Activated CD8-positive, alpha-beta T cell treated with anti-CD3 and anti-CD28 coated beads for 36 hours (primary cell): ENCODE measurements at regions not wholly inside any gene's neighbourhood (a gene's known extent, or its start where the extent isn't known, plus 50 kb on each side); places are given as distances from the start of the nearest gene placed in this dataset.

Experiments used
- ATAC-seq: fragments of 200-7000 bp; cut with Tn5 transposase; one replicate; pipeline ENCODE4 v1.10.0; 2021; ENCODE audit warnings: mild to moderate bottlenecking, moderate library complexity
- CTCF ChIA-PET: fragments of 350-600 bp; sonication (Branson Sonifier 250); formaldehyde crosslinking; loops from one replicate; lab custom pipeline; 2021; ENCODE audit warnings: antibody characterized with exemption; lab: Charles Lee
- POLR2A ChIA-PET: fragments of 350-600 bp; sonication (Branson Sonifier 250); formaldehyde crosslinking; loops from one replicate; lab custom pipeline; 2021; ENCODE audit warnings: antibody characterized with exemption; lab: Charles Lee
- DNase-seq: peaks from one replicate; pipeline ENCODE4 v3.0.0-alpha.2; 2020
- H3K27ac Mint-ChIP-seq: one replicate; pipeline ENCODE4 v1.8.0; 2021; ENCODE audit warnings: mild to moderate bottlenecking, mixed read lengths
- H3K27me3 Mint-ChIP-seq: one replicate; pipeline ENCODE4 v1.8.0; 2021; ENCODE audit warnings: mixed read lengths
- H3K36me3 Mint-ChIP-seq: one replicate; pipeline ENCODE4 v1.8.0; 2021; ENCODE audit warnings: low read depth, mixed read lengths
- H3K4me1 Mint-ChIP-seq: one replicate; pipeline ENCODE4 v1.8.0; 2021; ENCODE audit warnings: low read depth, mixed read lengths
- H3K4me3 Mint-ChIP-seq: one replicate; pipeline ENCODE4 v1.8.0; 2021; ENCODE audit warnings: mild to moderate bottlenecking, moderate library complexity, mixed read lengths
- H3K9me3 Mint-ChIP-seq: one replicate; pipeline ENCODE4 v1.8.0; 2021; ENCODE audit warnings: mixed read lengths
- intact Hi-C: fragments of 100-400 bp; cut with micrococcal nuclease; formaldehyde crosslinking; loops from one replicate; pipeline ENCODE4 v1.10.0; 2022
- TF ChIP-seq, protein P1 (sequence below): fragments of 200-600 bp; IDR thresholded peaks from one replicate; pipeline ENCODE4 v1.8.0; 2022; ENCODE audit warnings: antibody characterized with exemption, mild to moderate bottlenecking

DNA sequence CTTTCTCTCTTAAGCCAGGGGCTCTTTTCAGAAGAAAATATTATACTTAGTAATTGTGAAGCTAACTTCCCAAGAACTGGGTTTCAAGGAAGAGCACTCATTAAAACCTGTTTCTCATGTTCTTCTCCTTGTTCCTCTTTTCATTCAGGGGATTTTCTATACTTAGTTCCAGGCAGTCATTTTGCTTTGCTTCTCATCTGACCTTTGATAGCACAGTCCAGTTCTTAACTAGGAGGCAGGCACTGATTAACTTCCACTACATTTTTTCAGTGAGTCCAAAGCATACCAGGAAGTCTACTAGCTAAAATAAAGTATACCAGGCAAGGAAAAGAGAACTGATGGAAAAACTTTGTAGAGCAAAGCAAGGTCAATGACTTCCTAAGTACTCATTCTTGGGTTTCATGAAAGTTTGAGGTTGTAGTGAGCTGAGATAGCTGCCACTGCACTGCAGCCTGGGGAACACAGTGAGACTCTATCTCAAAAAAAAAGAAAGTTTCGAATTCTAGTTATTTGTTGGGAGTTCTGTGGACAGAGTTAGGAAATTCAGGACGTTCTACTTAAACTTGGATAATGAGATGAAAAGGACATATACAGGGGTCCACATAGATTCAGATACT, 190.1 kb upstream of the HS3ST1 start:
- POLR2A ChIA-PET, result no interaction called here
- no peaks in the 10 kb centered on the region for H3K9me3 Mint-ChIP-seq
- intact Hi-C loops, result no loop called here
- H3K4me1 Mint-ChIP-seq, result no peaks in the 10 kb centered on the region
- no peak for DNase-seq
- no peak overlapping the region for H3K4me3 Mint-ChIP-seq
- CTCF ChIA-PET, result no interaction called here
- ATAC-seq, result no peak
- no peaks in the 10 kb centered on the region for H3K36me3 Mint-ChIP-seq
- H3K27me3 Mint-ChIP-seq, result no peaks in the 10 kb centered on the region
- TF ChIP-seq, protein P1, sequence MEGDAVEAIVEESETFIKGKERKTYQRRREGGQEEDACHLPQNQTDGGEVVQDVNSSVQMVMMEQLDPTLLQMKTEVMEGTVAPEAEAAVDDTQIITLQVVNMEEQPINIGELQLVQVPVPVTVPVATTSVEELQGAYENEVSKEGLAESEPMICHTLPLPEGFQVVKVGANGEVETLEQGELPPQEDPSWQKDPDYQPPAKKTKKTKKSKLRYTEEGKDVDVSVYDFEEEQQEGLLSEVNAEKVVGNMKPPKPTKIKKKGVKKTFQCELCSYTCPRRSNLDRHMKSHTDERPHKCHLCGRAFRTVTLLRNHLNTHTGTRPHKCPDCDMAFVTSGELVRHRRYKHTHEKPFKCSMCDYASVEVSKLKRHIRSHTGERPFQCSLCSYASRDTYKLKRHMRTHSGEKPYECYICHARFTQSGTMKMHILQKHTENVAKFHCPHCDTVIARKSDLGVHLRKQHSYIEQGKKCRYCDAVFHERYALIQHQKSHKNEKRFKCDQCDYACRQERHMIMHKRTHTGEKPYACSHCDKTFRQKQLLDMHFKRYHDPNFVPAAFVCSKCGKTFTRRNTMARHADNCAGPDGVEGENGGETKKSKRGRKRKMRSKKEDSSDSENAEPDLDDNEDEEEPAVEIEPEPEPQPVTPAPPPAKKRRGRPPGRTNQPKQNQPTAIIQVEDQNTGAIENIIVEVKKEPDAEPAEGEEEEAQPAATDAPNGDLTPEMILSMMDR, result no peak
- no peak overlapping the region for H3K27ac Mint-ChIP-seq

DNA sequence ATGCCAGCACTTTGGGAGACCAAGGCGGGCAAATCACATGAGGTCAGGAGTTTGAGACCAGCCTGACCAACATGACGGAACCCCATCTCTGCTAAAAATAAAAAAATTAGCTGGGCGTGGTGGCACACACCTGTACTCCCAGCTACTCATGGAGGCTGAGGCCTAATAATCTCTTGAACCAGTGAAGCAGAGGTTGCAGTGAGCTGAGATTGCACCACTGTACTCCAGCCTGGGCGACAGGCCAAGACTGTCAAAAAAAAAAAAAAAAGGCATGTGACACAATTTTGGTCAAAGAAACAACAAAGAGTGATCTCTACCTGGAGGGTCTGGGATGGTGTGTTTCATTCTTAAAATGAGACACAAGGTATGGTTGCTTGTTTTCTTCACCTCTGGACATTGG, 188.2 kb upstream of the HS3ST1 start:
- Mint-ChIP-seq H3K27ac (no peak overlapping the region), H3K9me3 (no peaks in the 10 kb centered on the region), H3K27me3 (no peaks in the 10 kb centered on the region), H3K36me3 (no peaks in the 10 kb centered on the region), H3K4me1 (no peaks in the 10 kb centered on the region), H3K4me3 (no peak overlapping the region)
- DNase-seq, result no peak
- CTCF ChIA-PET, result no interaction called here
- ATAC-seq, result no peak
- intact Hi-C loops, result no loop called here
- POLR2A ChIA-PET, result no interaction called here
- TF ChIP-seq, protein P1, result no peak

DNA sequence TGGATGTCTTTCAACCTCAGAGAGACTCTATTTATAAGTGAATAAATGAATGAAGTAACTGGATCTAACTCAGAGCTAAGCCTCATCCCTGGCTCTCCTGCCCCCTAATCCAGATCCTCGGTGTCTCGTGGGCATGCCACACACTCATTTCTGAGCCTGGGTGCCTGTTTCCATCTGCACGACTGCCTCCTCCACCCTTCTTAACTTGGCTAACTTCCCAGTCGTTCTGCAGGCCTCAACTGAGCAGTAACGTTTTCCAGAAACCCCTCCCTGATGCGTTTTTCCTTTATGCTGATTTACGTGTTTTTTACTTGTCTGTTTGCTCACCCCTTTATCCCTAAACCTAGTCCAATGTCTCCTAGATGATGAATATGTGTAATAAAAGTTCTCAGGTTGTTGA, 186.9 kb upstream of the HS3ST1 start:
- Mint-ChIP-seq H3K9me3 (no peaks in the 10 kb centered on the region), H3K27me3 (peaks cover 2% of the 10 kb centered on the region), H3K36me3 (no peaks in the 10 kb centered on the region), H3K4me3 (no peak overlapping the region), H3K4me1 (no peaks in the 10 kb centered on the region), H3K27ac (no peak overlapping the region)
- no peak for ATAC-seq
- TF ChIP-seq, protein P1, result no peak
- intact Hi-C loops, result no loop called here
- DNase-seq, result no peak
- CTCF ChIA-PET, result no interaction called here
- POLR2A ChIA-PET, result no interaction called here

DNA sequence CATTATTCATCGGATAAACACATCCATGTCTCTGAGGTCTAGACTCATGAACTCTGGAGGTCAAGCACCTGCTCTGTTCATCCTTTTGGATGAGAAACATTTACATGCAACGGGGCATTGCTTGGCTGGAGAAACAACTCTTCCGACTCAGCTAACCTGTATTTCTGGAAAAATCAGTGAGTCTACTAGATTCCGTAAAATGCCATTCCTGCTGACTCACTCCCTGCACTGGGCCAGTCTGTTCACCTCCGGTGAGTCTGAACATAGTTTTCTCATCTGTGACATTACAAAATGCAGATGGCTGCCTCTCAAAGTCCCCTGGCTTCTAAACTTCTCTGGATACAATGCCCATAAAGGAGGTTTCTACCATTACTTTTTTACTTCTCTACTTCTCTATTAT, 185.7 kb upstream of the HS3ST1 start:
- POLR2A ChIA-PET, result no interaction called here
- intact Hi-C loops, result no loop called here
- CTCF ChIA-PET, result no interaction called here
- H3K4me1 Mint-ChIP-seq, result no peaks in the 10 kb centered on the region
- TF ChIP-seq, protein P1, result no peak
- H3K4me3 Mint-ChIP-seq, result no peak overlapping the region
- ATAC-seq (no peak), DNase-seq (no peak)
- H3K27ac Mint-ChIP-seq, result no peak overlapping the region
- peaks cover 2% of the 10 kb centered on the region for H3K27me3 Mint-ChIP-seq
- no peaks in the 10 kb centered on the region for H3K36me3 Mint-ChIP-seq
- H3K9me3 Mint-ChIP-seq, result no peaks in the 10 kb centered on the region

DNA sequence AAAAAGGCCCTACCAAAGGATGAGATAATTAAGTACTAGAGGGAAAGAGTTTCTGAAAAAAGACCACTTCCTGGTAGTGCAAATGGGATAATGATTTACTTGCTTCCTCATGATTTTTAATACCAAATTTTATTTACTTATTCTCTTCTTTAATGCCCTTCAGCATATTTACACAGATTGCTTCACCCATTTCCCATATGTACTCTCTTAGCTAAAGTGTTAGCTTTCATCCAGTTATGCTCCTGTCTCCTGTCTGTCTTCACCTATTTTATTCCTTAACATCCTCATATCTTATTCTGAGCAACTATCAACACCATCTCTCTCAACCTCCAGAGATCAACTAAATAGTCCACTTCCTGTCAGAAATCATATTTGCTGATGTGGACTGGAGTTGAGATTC, 183.2 kb upstream of the HS3ST1 start:
- Mint-ChIP-seq H3K4me1 (no peaks in the 10 kb centered on the region), H3K9me3 (no peaks in the 10 kb centered on the region), H3K36me3 (no peaks in the 10 kb centered on the region), H3K27ac (no peak overlapping the region), H3K27me3 (peaks cover 2% of the 10 kb centered on the region), H3K4me3 (no peak overlapping the region)
- ChIA-PET POLR2A (no interaction called here), CTCF (no interaction called here)
- intact Hi-C loops, result no loop called here
- DNase-seq (no peak), ATAC-seq (no peak)
- TF ChIP-seq, protein P1, result no peak
